ENCODE measurements at regions not wholly inside any gene's neighbourhood (a gene's known extent, or its start where the extent isn't known, plus 50 kb on each side); places are given as distances from the start of the nearest gene placed in this dataset.
"Not testable (repeated sequence)": the region's sequence is repeated elsewhere in the genome, so short reads cannot be mapped to it uniquely, and the experiment has no call there.

GRCh38 chr20:19108155-19108554 is 104.3 kb upstream of the SLC24A3 start:
- DNase-seq (ENCODE audit: extremely low read depth, low read depth): no peak

GRCh38 chr20:19110285-19110684 is 102.2 kb upstream of the SLC24A3 start:
- DNase-seq (ENCODE audit: extremely low read depth, low read depth): no peak

GRCh38 chr20:19110881-19111460 is 101.5 kb upstream of the SLC24A3 start:
- DNase-seq (ENCODE audit: extremely low read depth, low read depth): no peak

GRCh38 chr20:19112828-19113227 is 99.6 kb upstream of the SLC24A3 start:
- no peak for DNase-seq (ENCODE audit: extremely low read depth, low read depth)

GRCh38 chr20:19113343-19113930 is 99.0 kb upstream of the SLC24A3 start:
- no peak for DNase-seq (ENCODE audit: extremely low read depth, low read depth)

- no peak for DNase-seq (ENCODE audit: extremely low read depth, low read depth)
These were observed 98.0 kb upstream of the SLC24A3 start for GRCh38 chr20:19114410-19114809.

GRCh38 chr20:19115581-19115980 is 96.9 kb upstream of the SLC24A3 start:
- DNase-seq (ENCODE audit: extremely low read depth, low read depth): no peak

- no peak for DNase-seq (ENCODE audit: extremely low read depth, low read depth)
These were observed 92.4 kb upstream of the SLC24A3 start for GRCh38 chr20:19120011-19120410.

GRCh38 chr20:19120569-19120968 is 91.9 kb upstream of the SLC24A3 start:
- DNase-seq (ENCODE audit: extremely low read depth, low read depth): no peak

- DNase-seq (ENCODE audit: extremely low read depth, low read depth): no peak
These were observed 91.0 kb upstream of the SLC24A3 start for GRCh38 chr20:19121463-19121862.

GRCh38 chr20:19121916-19122315 is 90.5 kb upstream of the SLC24A3 start:
- DNase-seq (ENCODE audit: extremely low read depth, low read depth): no peak

GRCh38 chr20:19122395-19122794 is 90.0 kb upstream of the SLC24A3 start:
- no peak for DNase-seq (ENCODE audit: extremely low read depth, low read depth)

- DNase-seq (ENCODE audit: extremely low read depth, low read depth): no peak
These were observed 86.9 kb upstream of the SLC24A3 start for GRCh38 chr20:19125508-19125907.

GRCh38 chr20:19129306-19129705 is 83.1 kb upstream of the SLC24A3 start:
- DNase-seq (ENCODE audit: extremely low read depth, low read depth): no peak

GRCh38 chr20:19129976-19130612 is 82.3 kb upstream of the SLC24A3 start:
- no peak for DNase-seq (ENCODE audit: extremely low read depth, low read depth)

GRCh38 chr20:19130613-19130984 is 81.8 kb upstream of the SLC24A3 start:
- DNase-seq (ENCODE audit: extremely low read depth, low read depth): no peak

GRCh38 chr20:19137641-19138040 is 74.8 kb upstream of the SLC24A3 start:
- DNase-seq (ENCODE audit: extremely low read depth, low read depth): no peak

- DNase-seq (ENCODE audit: extremely low read depth, low read depth): no peak
These were observed 73.7 kb upstream of the SLC24A3 start for GRCh38 chr20:19138758-19139157.

- DNase-seq (ENCODE audit: extremely low read depth, low read depth): not testable (repeated sequence)
These were observed 72.9 kb upstream of the SLC24A3 start for GRCh38 chr20:19139584-19139983.

GRCh38 chr20:19141998-19142397 is 70.4 kb upstream of the SLC24A3 start:
- DNase-seq (ENCODE audit: extremely low read depth, low read depth): no peak

- DNase-seq (ENCODE audit: extremely low read depth, low read depth): no peak
These were observed 68.6 kb upstream of the SLC24A3 start for GRCh38 chr20:19143890-19144289.

GRCh38 chr20:19161336-19161735 is 51.1 kb upstream of the SLC24A3 start:
- DNase-seq (ENCODE audit: extremely low read depth, low read depth): no peak

All from NCI-H460 (cell line).